NK-92 treated with Interleukin-12 subunit alpha and Interleukin-12 subunit beta, amount 100 ng/mL, for 24 hours (cell line): ENCODE measurements at regions not wholly inside any gene's neighbourhood (a gene's known extent, or its start where the extent isn't known, plus 50 kb on each side); places are given as distances from the start of the nearest gene placed in this dataset.

Experiments used
- DNase-seq: peaks from one replicate; lab custom pipeline; 2025; lab: John Stamatoyannopoulos, UW

DNA sequence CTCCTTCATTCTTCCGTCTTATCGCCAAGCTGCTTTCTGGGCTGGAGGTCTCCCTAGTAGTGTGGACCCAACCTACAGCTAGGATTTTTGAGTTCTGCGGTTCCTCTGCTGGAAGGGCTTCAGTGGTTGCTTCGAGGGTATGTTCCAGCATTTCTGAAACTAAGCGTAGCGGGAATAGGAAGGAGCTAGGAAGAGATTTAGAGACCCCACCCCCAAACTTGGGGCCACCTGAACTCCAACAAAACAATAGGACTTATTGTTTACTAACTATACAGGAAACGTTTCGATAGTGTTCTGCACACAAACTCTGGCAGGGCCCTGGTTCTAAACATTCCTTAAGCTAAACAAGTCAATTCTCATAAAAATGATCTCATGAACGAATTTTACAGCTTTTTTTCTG lies 346.7 kb downstream of the PLK2 start:
- no peak for DNase-seq

DNA sequence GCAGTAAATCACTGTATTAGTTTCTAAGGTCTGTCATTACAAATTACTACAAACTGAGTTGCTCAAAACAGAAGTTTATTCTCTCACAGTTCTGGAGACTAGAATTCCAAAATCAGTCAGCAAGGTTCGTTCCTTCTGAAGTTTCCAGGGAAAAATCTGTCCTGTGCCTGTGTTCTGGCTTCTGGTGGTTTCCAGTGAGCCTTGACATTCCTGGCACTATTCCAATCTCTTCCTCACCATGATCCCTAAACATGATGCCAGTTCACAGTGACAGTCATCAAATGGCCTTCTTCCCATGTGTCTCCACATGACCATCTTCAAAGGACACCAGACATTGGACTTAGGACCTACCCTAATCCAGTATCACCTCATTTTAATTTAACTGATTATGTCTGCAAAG lies 351.4 kb downstream of the PLK2 start:
- no peak for DNase-seq

DNA sequence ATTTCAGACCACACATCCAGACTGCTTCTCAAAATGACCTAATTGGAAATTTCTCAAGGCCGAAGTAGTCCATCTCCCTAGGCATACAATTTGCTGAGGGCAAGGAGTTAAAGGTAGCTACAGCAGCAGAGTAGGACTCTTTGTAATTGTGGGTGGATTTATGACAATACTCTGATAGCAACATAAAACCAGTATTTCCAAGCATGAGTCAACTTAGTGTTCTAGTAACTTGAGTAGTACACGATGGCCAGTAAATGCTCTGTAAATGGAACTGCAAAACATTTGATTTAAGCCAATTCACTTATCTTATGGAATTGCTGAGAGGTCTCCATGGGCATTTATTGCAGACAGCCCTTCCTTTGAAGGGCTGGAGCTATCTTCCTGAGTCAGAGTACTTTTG lies 352.2 kb downstream of the PLK2 start:
- DNase-seq: no peak

DNA sequence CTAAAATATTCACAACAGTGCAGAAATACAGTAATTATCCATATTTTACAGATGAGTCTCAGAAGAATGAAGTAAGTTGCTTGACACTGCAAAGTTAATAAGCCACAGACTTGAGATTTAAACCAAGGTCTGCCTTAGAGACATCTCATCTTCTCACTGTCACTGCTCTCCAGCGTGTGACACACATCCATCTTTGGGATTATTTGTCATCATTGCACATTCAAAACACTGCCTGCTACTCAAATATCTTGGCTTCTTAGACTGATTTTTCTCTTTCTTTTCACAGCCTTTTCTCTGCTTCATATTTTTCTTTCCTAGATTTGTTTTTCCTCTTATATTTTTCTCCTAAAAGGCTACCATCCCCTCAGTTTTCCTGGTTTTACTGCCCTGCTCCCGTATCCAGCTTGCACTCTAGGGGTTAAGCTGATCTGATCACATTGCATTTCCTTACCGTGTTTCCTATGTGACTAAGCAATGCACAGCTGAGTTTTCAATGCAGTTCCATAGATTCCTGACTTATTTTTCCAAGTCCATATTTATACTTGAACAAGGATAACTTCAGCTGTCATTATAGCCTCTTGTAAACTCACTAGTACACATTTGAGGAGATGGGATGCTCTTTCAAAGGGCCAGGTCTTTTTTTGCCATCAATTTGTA lies 353.0 kb downstream of the PLK2 start:
- no peak for DNase-seq

DNA sequence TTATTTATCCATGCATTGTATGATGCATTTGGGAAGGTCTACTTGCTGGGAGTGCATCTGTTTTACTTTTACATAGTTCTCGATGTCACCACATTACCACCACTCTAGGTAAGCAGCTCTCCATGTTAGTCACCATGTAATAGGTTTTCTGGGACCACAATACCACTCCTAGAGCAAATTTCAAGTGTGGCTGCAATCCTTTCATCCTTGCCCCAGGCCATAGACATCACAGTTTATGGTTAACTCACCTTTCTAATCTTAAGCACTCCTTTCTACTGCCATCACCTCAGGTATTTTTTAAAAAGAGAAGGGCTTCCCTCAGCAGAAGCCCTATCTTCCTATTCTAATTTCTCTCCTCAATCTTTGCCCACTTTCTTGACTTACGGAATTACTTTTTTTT lies 354.1 kb downstream of the PLK2 start:
- no peak for DNase-seq

DNA sequence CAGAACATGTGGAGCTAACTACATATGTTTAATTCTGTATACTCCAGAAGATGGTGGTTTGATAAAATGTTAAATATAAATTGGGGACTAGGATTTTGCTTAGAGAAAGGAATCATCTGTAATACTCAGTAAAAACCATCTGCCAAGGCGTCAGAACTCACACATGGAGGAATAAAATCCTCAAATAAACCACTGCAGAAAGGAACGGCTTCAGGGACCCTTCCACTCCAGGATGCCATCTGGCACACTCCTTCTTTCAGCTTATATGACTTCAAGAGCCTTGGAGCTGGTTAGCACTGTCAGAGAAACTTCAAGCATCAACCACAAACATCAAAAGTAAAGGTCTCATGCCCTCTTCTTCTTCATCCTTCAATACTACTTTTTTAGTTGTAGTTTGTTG lies 360.6 kb downstream of the PLK2 start:
- DNase-seq: no peak

DNA sequence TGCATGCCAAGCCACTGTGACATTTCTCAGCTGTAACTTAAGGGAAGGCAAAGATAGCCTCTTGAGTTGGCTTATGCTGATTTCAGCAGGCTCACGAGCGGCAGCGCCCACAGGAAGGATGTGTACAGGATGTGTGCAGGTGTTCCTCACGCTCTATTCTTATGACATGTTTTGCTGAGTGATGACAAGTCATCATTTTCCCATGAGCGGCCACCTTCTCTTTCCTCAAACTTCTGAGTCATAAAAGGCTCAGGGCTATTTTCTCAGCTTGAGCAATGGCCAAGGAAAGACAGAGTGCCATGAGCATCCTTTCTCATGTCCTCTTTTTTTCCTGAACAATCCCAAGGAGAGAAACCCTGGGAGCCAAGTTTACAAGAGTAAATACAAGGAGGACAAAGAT lies 365.9 kb downstream of the PLK2 start:
- DNase-seq: peak; percentile 72

DNA sequence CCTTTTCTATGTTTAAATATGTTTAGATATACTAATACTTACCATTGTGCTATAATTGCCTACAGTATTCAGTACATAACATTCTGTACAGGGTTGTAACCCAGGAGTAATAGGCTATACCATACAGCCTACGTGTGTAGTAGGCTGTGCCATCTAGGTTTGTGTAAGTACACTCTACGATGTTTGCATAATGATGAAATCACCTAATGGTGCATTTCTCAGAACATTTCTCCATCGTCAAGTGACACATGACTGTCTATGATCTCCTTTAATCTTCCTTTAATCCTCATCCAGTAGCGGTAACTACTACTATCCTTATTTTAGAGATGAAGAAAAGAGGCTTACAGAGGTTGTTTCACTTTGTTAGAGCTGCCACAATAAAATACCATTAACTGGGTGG lies 369.2 kb downstream of the PLK2 start:
- no peak for DNase-seq

DNA sequence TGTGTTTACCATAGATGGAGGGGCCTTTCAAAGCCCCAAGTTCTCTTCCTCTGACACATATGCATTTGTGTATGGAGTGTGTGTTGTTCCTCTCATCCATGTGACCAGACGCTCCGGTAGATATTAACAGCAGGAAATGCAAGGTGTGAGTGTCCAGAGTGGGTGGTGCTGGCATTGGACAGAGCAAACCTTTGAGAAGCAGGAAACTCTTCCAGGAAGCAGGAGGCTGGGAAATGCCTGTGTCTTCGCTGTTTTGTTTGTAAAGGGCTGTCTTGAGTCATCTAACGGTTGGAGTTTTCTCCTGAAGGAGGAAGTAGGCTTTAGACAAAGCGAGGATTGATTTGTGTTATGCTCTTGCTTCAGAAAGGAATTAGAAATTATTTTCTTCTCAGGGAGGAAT lies 370.9 kb downstream of the PLK2 start:
- DNase-seq: no peak

DNA sequence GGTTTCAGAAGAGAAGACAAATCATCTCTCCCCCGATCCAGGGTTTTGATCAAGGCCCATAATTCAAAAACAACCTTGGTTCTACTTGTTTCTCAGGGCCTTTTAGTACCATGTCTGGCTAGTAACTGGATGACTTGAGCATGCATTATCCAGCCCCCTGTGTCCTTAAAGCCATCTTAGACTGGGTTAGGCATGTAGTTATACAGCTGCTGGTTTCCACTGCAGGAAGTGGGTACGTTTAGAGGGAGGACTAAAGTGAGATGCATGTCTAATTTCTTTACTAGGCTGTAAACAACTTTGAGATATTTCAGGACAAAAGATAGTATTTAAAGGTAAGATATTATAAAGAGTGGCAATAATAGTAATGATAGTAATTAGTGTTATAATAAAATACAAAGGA lies 372.0 kb downstream of the PLK2 start:
- no peak for DNase-seq

DNA sequence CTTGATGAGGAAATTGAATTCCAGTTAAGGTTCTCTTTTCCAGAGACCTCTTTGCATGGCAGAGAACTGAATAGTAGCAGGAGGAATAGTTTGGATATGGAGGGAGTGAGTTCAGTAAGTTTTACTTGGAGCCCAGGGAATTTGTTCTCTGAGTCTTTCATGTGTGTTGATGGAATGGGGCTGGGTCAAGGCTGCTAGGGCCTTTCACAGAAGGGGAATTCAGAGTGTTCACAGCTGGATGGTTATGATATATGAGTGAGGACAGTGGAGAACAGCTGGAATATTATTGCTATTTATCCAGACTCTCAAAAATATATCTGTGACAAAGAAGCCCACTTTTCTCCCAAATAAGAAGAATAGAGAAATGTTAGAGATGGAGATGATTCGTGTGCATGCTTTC lies 372.8 kb downstream of the PLK2 start:
- DNase-seq: no peak

DNA sequence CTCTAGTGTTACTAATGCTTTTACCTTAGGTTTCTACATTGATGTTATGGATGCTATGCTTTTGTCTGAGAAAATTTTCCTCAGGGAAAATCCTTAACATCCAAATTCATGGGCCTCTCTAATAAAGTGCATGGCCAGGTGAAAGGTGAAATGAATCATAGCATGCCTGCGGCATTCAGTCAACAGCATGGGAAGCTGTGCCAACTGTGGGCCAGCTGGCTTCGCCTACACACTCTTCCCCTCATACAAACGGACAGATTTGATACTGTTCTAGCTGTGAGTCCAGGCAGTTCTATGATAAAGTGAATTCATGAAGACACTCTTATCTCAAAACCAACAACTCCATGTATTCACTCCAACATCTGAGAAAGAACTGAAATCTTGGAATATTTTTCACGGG lies 374.1 kb downstream of the PLK2 start:
- DNase-seq: no peak

DNA sequence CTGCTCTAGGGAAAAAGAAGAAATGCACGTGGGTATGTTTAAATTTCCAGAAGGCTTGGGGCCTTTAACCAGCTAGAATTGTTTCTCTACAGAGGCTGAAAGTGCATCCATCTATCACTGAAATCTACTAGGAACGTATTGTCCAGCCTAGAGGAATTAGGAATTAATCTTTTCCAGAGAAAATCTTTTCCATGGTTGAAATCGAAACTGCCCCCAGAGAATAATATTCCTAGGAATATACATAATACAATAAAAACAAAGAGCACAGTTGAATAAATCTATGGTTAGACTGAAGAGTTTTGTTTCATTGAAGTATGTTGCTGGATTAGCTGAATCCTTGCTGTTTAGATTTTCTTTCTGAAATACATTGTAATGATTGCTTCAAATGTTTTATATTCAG lies 378.5 kb downstream of the PLK2 start:
- DNase-seq: no peak

DNA sequence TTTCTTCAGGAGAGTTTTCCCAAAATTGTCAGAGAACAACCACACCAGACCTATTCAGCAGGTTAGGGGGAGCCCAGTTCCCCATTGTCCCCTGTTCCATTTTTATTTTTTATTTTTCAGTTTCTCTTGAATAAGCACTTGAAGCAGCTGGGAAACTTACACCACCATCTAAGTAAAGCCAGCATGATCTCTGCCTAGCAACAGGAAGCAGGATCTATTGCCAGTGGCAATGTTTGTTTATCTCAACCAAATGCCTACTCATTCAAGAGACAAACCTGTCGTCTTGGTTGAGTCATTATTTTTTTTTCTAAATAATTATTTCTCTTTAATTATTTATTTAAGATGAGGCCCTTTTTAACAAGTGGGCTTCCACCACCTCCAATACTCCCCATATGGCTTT lies 379.3 kb downstream of the PLK2 start:
- no peak for DNase-seq

DNA sequence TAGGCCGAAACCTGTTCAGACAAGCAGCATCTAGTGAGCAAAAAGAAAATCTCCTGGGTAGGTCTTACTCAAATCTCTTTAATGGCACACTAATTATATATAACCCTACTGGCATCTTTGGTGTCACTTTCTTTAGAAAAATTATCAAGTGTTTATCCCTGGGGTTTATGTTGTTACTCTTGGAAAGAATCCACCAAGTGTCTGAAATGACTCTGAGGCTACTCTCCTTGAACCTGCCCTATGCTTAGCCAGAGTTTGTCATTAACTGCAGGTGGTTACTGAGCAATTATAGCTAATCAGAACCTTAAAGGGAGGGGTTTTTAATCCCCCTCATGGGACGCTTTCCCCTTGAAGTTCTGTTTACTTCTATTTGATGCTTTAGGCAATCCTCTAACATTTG lies 381.9 kb downstream of the PLK2 start:
- no peak for DNase-seq

DNA sequence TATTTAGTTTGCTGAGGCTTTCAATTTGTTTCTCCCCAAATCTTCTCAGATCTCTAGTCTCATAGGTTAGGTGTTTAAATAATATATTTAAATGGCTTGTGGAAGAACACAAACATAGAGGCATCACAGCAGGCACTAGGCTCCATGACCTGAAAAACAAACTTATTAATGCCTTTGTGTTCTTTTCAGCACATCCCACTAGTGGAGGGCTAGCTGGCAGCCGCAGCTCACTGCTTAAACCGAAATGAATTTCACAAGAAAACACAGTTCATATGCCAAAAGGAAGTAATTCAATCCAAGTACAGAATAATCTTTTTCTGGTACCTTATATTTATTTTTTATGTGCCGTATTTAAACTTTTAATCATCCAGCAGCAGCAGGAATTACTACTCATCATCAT lies 382.5 kb downstream of the PLK2 start:
- DNase-seq: no peak

DNA sequence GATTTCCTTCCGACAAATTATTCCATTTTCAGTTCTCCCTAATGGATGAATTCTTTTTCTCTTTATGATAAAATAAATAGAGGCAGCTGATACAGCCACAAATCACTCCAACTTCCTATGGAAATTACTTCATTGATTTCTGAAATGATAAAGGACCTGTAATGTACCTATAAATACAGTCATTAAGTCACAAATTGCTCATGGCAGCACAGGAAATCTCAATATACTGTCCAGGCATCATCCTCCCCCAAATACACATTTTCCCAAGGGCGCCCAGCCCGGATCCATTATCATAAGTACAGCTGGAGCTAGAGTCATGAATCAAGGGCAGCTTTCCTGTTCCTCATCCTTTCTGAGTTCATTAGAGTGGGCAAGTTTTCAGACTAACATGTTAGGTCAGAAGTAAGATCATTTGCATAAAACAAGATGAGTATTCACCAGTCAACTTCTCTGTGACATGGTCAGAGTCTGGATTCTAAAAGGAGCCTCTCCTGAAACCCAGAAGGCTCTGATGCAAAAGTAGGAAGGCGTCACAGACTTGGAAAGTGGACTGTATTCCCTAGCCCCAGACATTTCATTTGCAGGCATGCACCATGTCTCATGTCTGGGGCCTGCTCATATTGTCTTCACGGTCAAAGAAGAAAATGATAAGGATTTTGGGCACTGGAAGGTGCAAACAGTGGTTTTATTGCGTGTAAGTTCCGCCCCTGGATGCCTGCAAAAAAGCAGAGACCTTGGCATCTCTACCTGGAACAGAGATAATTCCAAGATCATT lies 383.2 kb downstream of the PLK2 start:
- DNase-seq: no peak

DNA sequence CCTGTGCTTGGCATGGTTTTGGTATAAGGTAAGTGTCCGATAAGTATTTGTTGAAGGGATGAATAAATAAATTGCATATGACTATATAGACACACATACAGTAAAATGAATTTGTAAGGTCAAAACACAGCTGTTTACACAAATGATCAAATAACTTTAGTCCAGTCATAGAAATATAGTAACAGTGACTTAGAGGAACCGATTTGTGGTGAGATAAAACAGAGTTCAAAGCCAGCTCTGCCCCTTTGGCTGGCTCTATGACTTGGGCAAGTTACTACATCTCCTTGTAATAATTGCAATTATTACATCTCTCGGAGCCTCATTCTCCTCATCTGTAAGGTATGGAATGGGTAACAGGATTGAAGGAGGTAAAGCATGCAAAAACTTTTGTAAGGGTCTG lies 384.0 kb downstream of the PLK2 start:
- no peak for DNase-seq

DNA sequence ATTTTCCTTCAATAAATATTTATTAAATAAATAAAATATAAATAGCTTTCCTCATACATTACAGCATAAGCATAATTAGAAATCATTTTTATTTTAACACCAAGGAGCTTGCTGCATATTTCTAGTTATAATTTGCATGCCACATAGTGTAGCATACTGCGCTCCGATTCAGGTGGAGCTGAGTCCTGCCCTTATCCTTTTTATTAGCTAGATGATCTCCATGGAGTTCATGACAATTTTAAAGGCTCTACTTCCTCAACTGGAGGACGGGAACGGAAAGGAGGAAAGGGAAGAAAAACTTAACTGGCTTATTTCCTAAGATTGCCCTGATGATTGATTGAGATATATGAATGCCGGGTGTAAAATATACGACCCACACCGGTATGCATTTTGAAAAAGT lies 385.2 kb downstream of the PLK2 start:
- no peak for DNase-seq

DNA sequence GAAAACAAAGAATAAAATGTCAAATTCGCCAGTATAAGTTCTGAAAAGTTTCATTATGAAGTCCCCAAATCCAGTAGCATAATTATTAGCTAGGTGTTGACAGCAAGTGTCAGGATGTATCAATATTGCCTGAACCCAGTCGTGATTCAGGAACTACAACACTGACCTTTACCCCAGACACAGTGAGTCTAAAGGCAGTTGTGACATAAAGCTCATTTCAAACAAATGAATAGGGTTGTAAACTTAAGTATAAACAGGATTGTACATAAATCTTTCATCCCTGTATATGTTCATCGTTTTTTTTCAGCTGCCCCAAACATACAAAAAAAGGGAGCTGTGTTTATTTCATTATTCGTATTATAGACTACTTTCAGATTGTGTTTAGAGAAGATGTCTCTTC lies 385.7 kb downstream of the PLK2 start:
- no peak for DNase-seq

DNA sequence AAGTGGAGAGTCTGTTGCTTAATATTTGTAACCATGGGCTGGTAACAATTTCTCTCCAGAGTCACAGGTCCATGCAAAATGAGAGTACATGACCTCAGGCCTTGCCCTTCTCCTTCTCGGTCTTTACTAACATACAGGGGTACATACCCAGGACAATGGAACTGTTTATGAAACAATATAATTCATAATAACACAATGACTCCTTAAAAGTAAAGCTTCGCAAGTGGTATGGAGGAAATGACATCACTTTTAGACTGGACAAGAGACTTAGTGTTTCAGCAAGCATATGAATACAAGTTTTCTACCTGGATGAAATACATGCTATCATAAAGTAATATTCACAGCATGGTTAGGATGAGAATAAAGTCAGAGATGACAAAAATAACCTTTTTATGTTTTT lies 386.6 kb downstream of the PLK2 start:
- DNase-seq: no peak

DNA sequence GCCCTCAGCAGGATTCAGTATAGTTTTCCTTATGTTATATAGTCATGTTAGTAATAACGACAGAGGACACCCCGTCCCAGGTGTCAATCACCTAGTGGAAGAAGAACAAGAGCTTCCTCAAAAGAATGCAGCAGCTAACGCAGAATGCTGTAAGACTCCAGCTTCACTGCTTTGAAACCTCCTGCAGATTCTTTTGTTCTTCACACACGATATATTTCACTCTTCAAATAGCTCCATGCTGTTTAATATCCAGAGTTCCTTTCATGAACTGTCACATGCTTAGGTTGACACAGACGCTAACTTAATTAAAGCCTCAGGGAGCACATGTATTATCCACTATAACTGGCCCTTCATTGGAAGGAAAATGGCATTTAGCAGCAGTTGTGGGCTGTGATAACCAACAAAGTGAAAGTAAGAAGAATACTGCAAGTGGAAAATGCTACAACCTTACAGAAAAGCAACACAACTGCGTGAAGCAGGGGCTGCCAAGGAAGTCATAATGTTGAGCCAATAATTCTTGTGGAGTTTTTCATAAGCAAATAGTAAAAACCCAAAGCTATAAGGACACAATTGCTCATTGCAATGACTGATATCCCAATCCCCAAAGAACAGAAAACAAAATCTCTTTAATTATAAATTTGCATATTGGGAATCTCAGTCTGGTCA lies 387.5 kb downstream of the PLK2 start:
- peak; percentile 2 for DNase-seq

DNA sequence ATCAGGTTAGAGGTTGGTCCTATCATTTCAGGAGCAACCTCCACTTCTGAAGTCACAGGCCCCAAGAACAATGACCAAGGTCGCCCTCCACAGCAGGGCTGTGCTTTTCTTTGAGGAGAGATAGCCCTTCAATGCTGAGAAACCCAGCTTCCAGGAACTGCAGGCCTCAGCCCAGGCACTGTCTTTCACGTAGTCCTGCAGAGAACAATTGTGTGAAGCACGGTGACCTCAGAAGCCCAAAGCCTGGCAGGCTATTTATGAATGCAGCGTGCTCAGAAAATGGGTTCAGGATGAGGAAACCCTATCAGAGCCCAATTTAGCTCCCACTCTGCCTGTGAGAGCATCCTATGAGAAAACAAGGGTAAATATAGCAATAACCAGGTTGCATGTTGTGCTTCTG lies 388.3 kb downstream of the PLK2 start:
- DNase-seq: peak; percentile 16

DNA sequence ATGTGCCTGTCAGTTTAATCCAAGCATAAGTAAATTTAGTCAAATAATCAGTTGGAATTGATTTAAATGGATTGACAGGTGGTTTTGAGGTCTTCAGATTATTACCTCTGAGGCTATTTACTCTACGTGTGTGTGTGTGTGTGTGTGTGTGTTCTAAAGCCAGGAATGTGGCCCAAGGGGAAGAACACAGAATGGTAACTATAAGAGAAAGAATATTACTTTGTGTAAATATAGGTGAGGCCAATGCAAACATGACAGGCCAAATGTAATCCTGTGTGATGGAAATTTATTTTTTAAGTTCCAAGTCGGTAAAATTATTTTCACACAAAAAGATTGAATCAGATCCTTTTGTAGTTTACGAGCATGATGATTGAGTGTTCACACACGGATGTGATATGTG lies 390.0 kb downstream of the PLK2 start:
- DNase-seq: no peak
